Panc1 (cell line): ENCODE measurements at regions not wholly inside any gene's neighbourhood (a gene's known extent, or its start where the extent isn't known, plus 50 kb on each side); places are given as distances from the start of the nearest gene placed in this dataset.

Source experiments
- ATAC-seq: fragments of 200-7000 bp; cut with Tn5 transposase; 2 replicates; pipeline ENCODE4 v1.9.1; 2020; ENCODE audit warnings: mild to moderate bottlenecking, moderate library complexity
- BruUV-seq: library from RNA; stranded (reverse); fragments of 400-500 nt; replicated peaks from 2 replicates; lab custom pipeline; 2021; lab: Mats Ljungman, UMichigan
- CTCF ChIA-PET: fragments of 300-600 bp; sonication (Branson Sonifier 250); formaldehyde crosslinking; loops from one replicate; lab custom pipeline; 2022; ENCODE audit warnings: antibody characterized with exemption; lab: Charles Lee
- POLR2A ChIA-PET: fragments of 300-600 bp; sonication (Branson Sonifier 250); formaldehyde crosslinking; loops from one replicate; lab custom pipeline; 2022; ENCODE audit warnings: antibody characterized with exemption; lab: Charles Lee
- DNase-seq: peaks from one replicate; pipeline ENCODE4 v3.0.0-alpha.2; 2010; ENCODE audit warnings: low read depth, low spot score
- H3K27ac ChIP-seq: 2 replicates; pipeline ENCODE4 v1.5.1; 2011; ENCODE audit warnings: mild to moderate bottlenecking, low read length, inconsistent platforms
- H3K27me3 ChIP-seq: fragments of 200-500 bp; sonication (Bioruptor generic); 2 replicates; pipeline ENCODE4 v1.6.0; 2014; ENCODE audit warnings: low read length, inconsistent platforms; ENCODE audit not compliant: control insufficient read depth, insufficient read depth
- H3K36me3 ChIP-seq: fragments of 200-500 bp; sonication (Bioruptor generic); 2 replicates; pipeline ENCODE4 v1.5.1; 2014; ENCODE audit warnings: inconsistent platforms, mild to moderate bottlenecking, low read length, moderate library complexity; ENCODE audit not compliant: control insufficient read depth, insufficient read depth
- H3K4me1 ChIP-seq: 2 replicates; pipeline ENCODE4 v1.5.1; 2011; ENCODE audit warnings: inconsistent platforms, mild to moderate bottlenecking, low read length, moderate library complexity; ENCODE audit not compliant: control insufficient read depth, insufficient read depth
- H3K4me3 ChIP-seq, 2 experiments: 2 replicates each; pipeline ENCODE4 v1.5.1; 2011 to 2012; ENCODE audit warnings: low read depth in 2 of 2, low read length in 2 of 2, mild to moderate bottlenecking in 2 of 2, inconsistent platforms in 1 of 2, moderate library complexity in 1 of 2
- H3K9me3 ChIP-seq: fragments of 200-500 bp; sonication (Bioruptor generic); 2 replicates; pipeline ENCODE4 v1.5.1; 2014; ENCODE audit warnings: low read depth, mild to moderate bottlenecking, inconsistent platforms, low read length, moderate library complexity; ENCODE audit not compliant: control insufficient read depth, insufficient read depth
- POLR2AphosphoS5 ChIP-seq: IDR thresholded peaks from 2 replicates; pipeline ENCODE4 v1.6.1; 2012; ENCODE audit warnings: mild to moderate bottlenecking, low read depth, low read length, moderate library complexity
- SIN3A ChIP-seq: IDR thresholded peaks from 2 replicates; pipeline ENCODE4 v1.6.1; 2012; ENCODE audit warnings: low read depth, mild to moderate bottlenecking, low read length, moderate library complexity, borderline replicate concordance; ENCODE audit not compliant: insufficient read depth
- TCF7L2 ChIP-seq: IDR thresholded peaks from 2 replicates; pipeline ENCODE4 v1.6.1; 2011; ENCODE audit warnings: mild to moderate bottlenecking, low read depth, low read length, inconsistent platforms
- in situ Hi-C: cut with HindIII; loops from 2 replicates; pipeline ENCODE4 v1.10.0; 2016; ENCODE audit warnings: low sequenced_read_pairs, low pct_unique_long_range_greater_than_20kb
- intact Hi-C: fragments of 100-400 bp; cut with micrococcal nuclease; formaldehyde crosslinking; loops from one replicate; pipeline ENCODE4 v1.10.0; 2022; ENCODE audit not compliant: unreplicated experiment
- TF ChIP-seq, protein P1 (sequence below), 2 experiments: IDR thresholded peaks; 2 replicates each; pipeline ENCODE4 v1.6.1; 2011 to 2012; ENCODE audit warnings: low read depth in 2 of 2, control low read depth in 1 of 2, low read length in 1 of 2, mild to moderate bottlenecking in 1 of 2, moderate library complexity in 1 of 2; ENCODE audit not compliant: insufficient read depth in 1 of 2
- TF ChIP-seq, protein P2 (sequence below): fragments of 450-650 bp; IDR thresholded peaks from 2 replicates; pipeline ENCODE4 v1.5.1; 2017; ENCODE audit warnings: mild to moderate bottlenecking

DNA sequence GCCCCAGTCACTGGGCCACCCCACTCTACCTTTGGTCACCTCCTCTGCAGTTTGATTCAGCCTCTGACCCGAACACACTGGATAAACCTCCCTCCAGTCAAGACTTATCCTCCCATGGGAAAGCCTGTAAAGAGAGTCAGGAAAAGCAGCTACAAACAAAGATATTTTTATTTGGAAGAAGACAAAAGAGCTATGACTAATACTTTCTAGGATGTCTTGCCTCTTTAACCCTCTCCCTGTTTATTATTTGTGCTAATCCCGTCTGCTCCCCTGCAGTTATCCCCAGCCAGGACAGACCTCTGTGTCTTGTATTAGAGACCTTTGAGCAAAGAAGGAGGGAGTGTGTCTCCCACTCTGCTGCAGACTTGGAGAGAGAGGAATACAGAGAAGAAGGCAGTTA lies 178.3 kb downstream of the EFNB2 start:
- TF ChIP-seq SIN3A (no peak), TCF7L2 (no peak), POLR2AphosphoS5 (no peak)
- TF ChIP-seq, protein P1, sequence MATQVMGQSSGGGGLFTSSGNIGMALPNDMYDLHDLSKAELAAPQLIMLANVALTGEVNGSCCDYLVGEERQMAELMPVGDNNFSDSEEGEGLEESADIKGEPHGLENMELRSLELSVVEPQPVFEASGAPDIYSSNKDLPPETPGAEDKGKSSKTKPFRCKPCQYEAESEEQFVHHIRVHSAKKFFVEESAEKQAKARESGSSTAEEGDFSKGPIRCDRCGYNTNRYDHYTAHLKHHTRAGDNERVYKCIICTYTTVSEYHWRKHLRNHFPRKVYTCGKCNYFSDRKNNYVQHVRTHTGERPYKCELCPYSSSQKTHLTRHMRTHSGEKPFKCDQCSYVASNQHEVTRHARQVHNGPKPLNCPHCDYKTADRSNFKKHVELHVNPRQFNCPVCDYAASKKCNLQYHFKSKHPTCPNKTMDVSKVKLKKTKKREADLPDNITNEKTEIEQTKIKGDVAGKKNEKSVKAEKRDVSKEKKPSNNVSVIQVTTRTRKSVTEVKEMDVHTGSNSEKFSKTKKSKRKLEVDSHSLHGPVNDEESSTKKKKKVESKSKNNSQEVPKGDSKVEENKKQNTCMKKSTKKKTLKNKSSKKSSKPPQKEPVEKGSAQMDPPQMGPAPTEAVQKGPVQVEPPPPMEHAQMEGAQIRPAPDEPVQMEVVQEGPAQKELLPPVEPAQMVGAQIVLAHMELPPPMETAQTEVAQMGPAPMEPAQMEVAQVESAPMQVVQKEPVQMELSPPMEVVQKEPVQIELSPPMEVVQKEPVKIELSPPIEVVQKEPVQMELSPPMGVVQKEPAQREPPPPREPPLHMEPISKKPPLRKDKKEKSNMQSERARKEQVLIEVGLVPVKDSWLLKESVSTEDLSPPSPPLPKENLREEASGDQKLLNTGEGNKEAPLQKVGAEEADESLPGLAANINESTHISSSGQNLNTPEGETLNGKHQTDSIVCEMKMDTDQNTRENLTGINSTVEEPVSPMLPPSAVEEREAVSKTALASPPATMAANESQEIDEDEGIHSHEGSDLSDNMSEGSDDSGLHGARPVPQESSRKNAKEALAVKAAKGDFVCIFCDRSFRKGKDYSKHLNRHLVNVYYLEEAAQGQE (IDR thresholded peaks at IDR 0.05; ENCODE audit: insufficient read depth in 1 of 2, low read depth in 2 of 2, low read length in 1 of 2): no peak
- TF ChIP-seq, protein P2, sequence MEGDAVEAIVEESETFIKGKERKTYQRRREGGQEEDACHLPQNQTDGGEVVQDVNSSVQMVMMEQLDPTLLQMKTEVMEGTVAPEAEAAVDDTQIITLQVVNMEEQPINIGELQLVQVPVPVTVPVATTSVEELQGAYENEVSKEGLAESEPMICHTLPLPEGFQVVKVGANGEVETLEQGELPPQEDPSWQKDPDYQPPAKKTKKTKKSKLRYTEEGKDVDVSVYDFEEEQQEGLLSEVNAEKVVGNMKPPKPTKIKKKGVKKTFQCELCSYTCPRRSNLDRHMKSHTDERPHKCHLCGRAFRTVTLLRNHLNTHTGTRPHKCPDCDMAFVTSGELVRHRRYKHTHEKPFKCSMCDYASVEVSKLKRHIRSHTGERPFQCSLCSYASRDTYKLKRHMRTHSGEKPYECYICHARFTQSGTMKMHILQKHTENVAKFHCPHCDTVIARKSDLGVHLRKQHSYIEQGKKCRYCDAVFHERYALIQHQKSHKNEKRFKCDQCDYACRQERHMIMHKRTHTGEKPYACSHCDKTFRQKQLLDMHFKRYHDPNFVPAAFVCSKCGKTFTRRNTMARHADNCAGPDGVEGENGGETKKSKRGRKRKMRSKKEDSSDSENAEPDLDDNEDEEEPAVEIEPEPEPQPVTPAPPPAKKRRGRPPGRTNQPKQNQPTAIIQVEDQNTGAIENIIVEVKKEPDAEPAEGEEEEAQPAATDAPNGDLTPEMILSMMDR: no peak
- H3K36me3 ChIP-seq: no peaks in the 10 kb centered on the region
- ChIA-PET CTCF (no interaction called here), POLR2A (no interaction called here)
- no peak overlapping the region for H3K4me3 ChIP-seq
- intact Hi-C loops (no loop called here), in situ Hi-C loops (no loop called here)
- H3K27ac ChIP-seq: no peak overlapping the region
- H3K27me3 ChIP-seq: no peaks in the 10 kb centered on the region
- no peaks in the 10 kb centered on the region for H3K9me3 ChIP-seq
- no peaks in the 10 kb centered on the region for H3K4me1 ChIP-seq
- DNase-seq (no peak), ATAC-seq (no peak)
- no TSS peak for BruUV-seq

DNA sequence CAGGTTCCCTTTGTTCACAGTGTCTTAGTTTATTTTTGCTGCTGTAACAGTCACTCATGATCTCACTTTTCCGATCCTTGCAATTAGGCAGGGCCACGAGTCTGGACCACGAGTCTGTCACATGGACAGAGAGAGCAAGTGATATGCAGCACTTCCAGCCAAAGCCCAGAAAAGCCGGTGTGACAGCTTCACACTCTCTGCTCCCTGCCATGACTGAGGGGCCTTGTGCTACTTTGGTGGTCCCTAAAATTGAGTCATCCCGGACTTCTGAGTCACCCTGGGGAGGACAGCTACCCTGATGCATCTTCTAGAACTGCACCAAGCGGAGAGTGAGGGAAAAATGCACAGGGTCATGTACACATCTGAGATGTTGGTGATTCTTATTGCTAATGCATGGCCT lies 179.6 kb downstream of the EFNB2 start:
- intact Hi-C loops: no loop called here
- in situ Hi-C loops: no loop called here
- Histone ChIP-seq H3K9me3 (no peaks in the 10 kb centered on the region), H3K4me1 (no peaks in the 10 kb centered on the region), H3K27ac (no peak overlapping the region), H3K36me3 (no peaks in the 10 kb centered on the region), H3K4me3 (no peak overlapping the region), H3K27me3 (no peaks in the 10 kb centered on the region)
- BruUV-seq: no TSS peak
- CTCF ChIA-PET: interaction anchor here (0.7 kb wide), 1 partner anchor 1054 kb away, joined by 4 read pairs; no protein-coding TSS in a partner anchor
- no peak for DNase-seq
- POLR2A ChIA-PET: no interaction called here
- ATAC-seq: no peak
- TF ChIP-seq, protein P2: no peak
- TF ChIP-seq SIN3A: no peak
- TF ChIP-seq POLR2AphosphoS5: no peak
- TF ChIP-seq TCF7L2: no peak
- TF ChIP-seq, protein P1 (IDR thresholded peaks at IDR 0.05; ENCODE audit: insufficient read depth in 1 of 2, low read depth in 2 of 2, low read length in 1 of 2): no peak
